HepG2 (cell line): ENCODE measurements at regions not wholly inside any gene's neighbourhood (a gene's known extent, or its start where the extent isn't known, plus 50 kb on each side); places are given as distances from the start of the nearest gene placed in this dataset.

Source experiments
- ATAC-seq: fragments of 200-7000 bp; cut with Tn5 transposase; 3 replicates; pipeline ENCODE4 v1.9.1; 2020; ENCODE audit warnings: mild to moderate bottlenecking, moderate library complexity
- BruUV-seq: library from RNA; stranded (reverse); fragments of 400-500 nt; replicated peaks from 2 replicates; lab custom pipeline; 2021; lab: Mats Ljungman, UMichigan
- CTCF ChIA-PET: fragments of 300-600 bp; formaldehyde crosslinking; extraction: SDS; loops from one replicate; lab custom pipeline; 2021; ENCODE audit warnings: low total read pairs, inconsistent platforms, low intra/inter-chr PET ratio; lab: Yijun Ruan, JAX
- POLR2A ChIA-PET: fragments of 350-600 bp; sonication (Branson Sonifier 250); formaldehyde crosslinking; loops from one replicate; lab custom pipeline; 2020; ENCODE audit warnings: antibody characterized with exemption, inconsistent platforms; lab: Yijun Ruan, JAX
- DNase-seq: peaks from one replicate; pipeline ENCODE4 v3.0.0-alpha.2; 2015; ENCODE audit warnings: low spot score
- FAIRE-seq: peaks from 3 replicates; lab custom pipeline; 2011; peaks lifted over from hg19 to GRCh38; lab: Jason Lieb, UNC
- H2AFZ ChIP-seq: one replicate; pipeline ENCODE4 v1.6.1; 2011; ENCODE audit warnings: low read length, inconsistent platforms
- H3K27ac ChIP-seq: fragments of 300-600 bp; 3 replicates; pipeline ENCODE4 v1.8.0; 2011; ENCODE audit warnings: mixed run types, mild to moderate bottlenecking, mixed read lengths, low read length, inconsistent platforms; ENCODE audit not compliant: insufficient read depth; ENCODE audit errors: extremely low read length
- H3K27me3 ChIP-seq, 2 experiments: fragments of 200-600 bp in 1 of 2; 2 replicates in 1 of 2; 3 replicates in 1 of 2; pipeline versions ENCODE4 v1.6.0 to v1.8.0; 2011; ENCODE audit warnings: low read length in 2 of 2, mild to moderate bottlenecking in 2 of 2, moderate library complexity in 2 of 2, inconsistent platforms in 1 of 2; ENCODE audit not compliant: insufficient read depth in 2 of 2, control insufficient read depth in 1 of 2
- H3K36me3 ChIP-seq, 2 experiments: fragments of 200-600 bp in 1 of 2; replicated peaks in 1 of 2; 2 replicates in 1 of 2; 3 replicates in 1 of 2; pipeline versions ENCODE4 v1.5.1 to v1.8.0; 2011; ENCODE audit warnings: low read length in 2 of 2, inconsistent platforms in 1 of 2; ENCODE audit not compliant: insufficient read depth in 2 of 2, control insufficient read depth in 1 of 2
- H3K4me1 ChIP-seq: 2 replicates; pipeline ENCODE4 v1.5.1; 2012; ENCODE audit warnings: low read length, inconsistent platforms; ENCODE audit not compliant: insufficient read depth
- H3K4me2 ChIP-seq: 2 replicates; pipeline ENCODE4 v1.6.0; 2011; ENCODE audit warnings: low read depth, low read length, inconsistent platforms
- H3K4me3 ChIP-seq, 3 experiments: fragments of 200-600 bp in 1 of 3; sonication (generic), shearing (Covaris generic) in 1 of 3; replicated peaks in 1 of 3; 2 replicates each; pipeline ENCODE4 v1.5.1; 2011 to 2016; ENCODE audit warnings: low read length in 3 of 3, inconsistent platforms in 2 of 3, low read depth in 2 of 3, mild to moderate bottlenecking in 2 of 3, control low read depth in 1 of 3, mixed read lengths in 1 of 3; ENCODE audit not compliant: insufficient read depth in 1 of 3
- H3K79me2 ChIP-seq: one replicate; pipeline ENCODE4 v1.6.1; 2011; ENCODE audit warnings: low read length, inconsistent platforms; ENCODE audit not compliant: insufficient read depth
- H3K9ac ChIP-seq: 2 replicates; pipeline ENCODE4 v1.6.0; 2011; ENCODE audit warnings: mild to moderate bottlenecking, low read depth, low read length, inconsistent platforms; ENCODE audit not compliant: insufficient read depth
- H3K9me3 ChIP-seq: 2 replicates; pipeline ENCODE4 v1.5.1; 2012; ENCODE audit warnings: mild to moderate bottlenecking, low read length
- H4K20me1 ChIP-seq: 2 replicates; pipeline ENCODE4 v1.6.0; 2011; ENCODE audit warnings: inconsistent platforms, mild to moderate bottlenecking, low read length, moderate library complexity; ENCODE audit not compliant: insufficient read depth
- ATF7-NPFF ChIP-seq: sonication (generic); formaldehyde crosslinking; IDR thresholded peaks from 2 replicates; pipeline ENCODE4 v1.8.1; 2023; ENCODE audit warnings: mild to moderate bottlenecking, low read depth, missing genetic modification reagents, moderate library complexity
- BCL6 ChIP-seq: IDR thresholded peaks from 2 replicates; pipeline ENCODE4 v1.6.1; 2016; ENCODE audit warnings: missing genetic modification reagents, missing compliant biosample characterization
- BRF2 ChIP-seq: sonication (generic); formaldehyde crosslinking; IDR thresholded peaks from 2 replicates; pipeline ENCODE4 v1.8.1; 2022; ENCODE audit warnings: mild to moderate bottlenecking, missing genetic modification reagents
- CAMTA2 ChIP-seq: sonication (generic); formaldehyde crosslinking; IDR thresholded peaks from 2 replicates; pipeline ENCODE4 v1.4.0; 2020; ENCODE audit warnings: mild to moderate bottlenecking, missing genetic modification reagents, borderline replicate concordance
- DDIT3 ChIP-seq: sonication (generic); formaldehyde crosslinking; IDR thresholded peaks from 2 replicates; pipeline ENCODE4 v1.4.0; 2020; ENCODE audit warnings: mild to moderate bottlenecking, missing genetic modification reagents
- FLYWCH1 ChIP-seq: sonication (generic); formaldehyde crosslinking; IDR thresholded peaks from 2 replicates; pipeline ENCODE4 v1.8.1; 2023; ENCODE audit warnings: mild to moderate bottlenecking, missing genetic modification reagents
- HNF1A ChIP-seq, 2 experiments: sonication (generic) in 1 of 2; formaldehyde crosslinking in 1 of 2; IDR thresholded peaks; 2 replicates each; pipeline versions ENCODE4 v1.4.0 to v1.6.1; 2016 to 2020; ENCODE audit warnings: borderline replicate concordance in 1 of 2, low read depth in 1 of 2, mild to moderate bottlenecking in 1 of 2, missing genetic modification reagents in 1 of 2
- NFE2 ChIP-seq: sonication (generic); formaldehyde crosslinking; IDR thresholded peaks from 2 replicates; pipeline ENCODE4 v1.4.0; 2020; ENCODE audit warnings: missing genetic modification reagents
- PAWR ChIP-seq: sonication (generic); formaldehyde crosslinking; IDR thresholded peaks from 2 replicates; pipeline ENCODE4 v1.4.0; 2020; ENCODE audit warnings: missing genetic modification reagents, mild to moderate bottlenecking, borderline replicate concordance
- PHB2 ChIP-seq: fragments of 450-650 bp; IDR thresholded peaks from 2 replicates; pipeline ENCODE4 v1.6.1; 2018; ENCODE audit not compliant: partially characterized antibody
- TAF15 ChIP-seq: fragments of 200-400 bp; formaldehyde crosslinking; IDR thresholded peaks from one replicate; pipeline ENCODE4 v1.6.1; 2018; ENCODE audit warnings: mild to moderate bottlenecking, low read depth, low read length; ENCODE audit not compliant: poor library complexity, severe bottlenecking
- ZFYVE20 ChIP-seq: sonication (generic); formaldehyde crosslinking; IDR thresholded peaks from 2 replicates; pipeline ENCODE4 v1.8.0; 2023; ENCODE audit warnings: low read depth, mild to moderate bottlenecking, moderate library complexity, missing genetic modification reagents, borderline replicate concordance
- ZNF607 ChIP-seq: sonication (generic); formaldehyde crosslinking; IDR thresholded peaks from 2 replicates; pipeline ENCODE4 v1.5.1; 2020; ENCODE audit warnings: missing genetic modification reagents, mild to moderate bottlenecking, borderline replicate concordance
- ZNF816 ChIP-seq: sonication (generic); formaldehyde crosslinking; IDR thresholded peaks from 2 replicates; pipeline ENCODE4 v1.8.0; 2022; ENCODE audit warnings: missing genetic modification reagents, mild to moderate bottlenecking, borderline replicate concordance
- WGBS: methylation state at CpG from one replicate; pipeline ENCODE4 v1.1.6; 2017; ENCODE audit warnings: low lambda C conversion rate; 5-methylcytosine and 5-hydroxymethylcytosine counted together
- in situ Hi-C: cut with HindIII; loops from 2 replicates; pipeline ENCODE4 v1.10.0; 2017; ENCODE audit warnings: low pct_unique_long_range_greater_than_20kb; ENCODE audit not compliant: extremely low pct_ligation_motif_present
- intact Hi-C: fragments of 100-400 bp; cut with micrococcal nuclease; formaldehyde crosslinking; loops from one replicate; pipeline ENCODE4 v1.10.0; 2022; ENCODE audit not compliant: unreplicated experiment
- TF ChIP-seq, protein P1 (sequence below): sonication (generic); formaldehyde crosslinking; IDR thresholded peaks from 2 replicates; pipeline ENCODE4 v1.8.0; 2022; ENCODE audit warnings: low read depth, missing genetic modification reagents
- TF ChIP-seq, protein P2 (sequence below): IDR thresholded peaks from 2 replicates; pipeline ENCODE4 v1.6.1; 2012; ENCODE audit warnings: low read depth, low read length, improper control_type of control experiment

- Histone ChIP-seq H4K20me1 (no peaks in the 10 kb centered on the region), H3K9ac (no peak overlapping the region), H3K4me3 (no peak overlapping the region), H2AFZ (no peak overlapping the region), H3K4me2 (no peak overlapping the region), H3K27ac (no peak overlapping the region), H3K79me2 (no peaks in the 10 kb centered on the region), H3K36me3 (no peaks in the 10 kb centered on the region), H3K27me3 (peaks cover 0 to 6% of the 10 kb centered on the region in 2 experiments; a peak in 1 of 5 replicates), H3K4me1 (no peaks in the 10 kb centered on the region), H3K9me3 (no peaks in the 10 kb centered on the region)
- in situ Hi-C loops = no loop called here
- FAIRE-seq (no peak), DNase-seq (no peak), ATAC-seq (no peak)
- 17% methylated on average over 6 of the region's 6 CpGs for WGBS
- ChIA-PET CTCF (no interaction called here), POLR2A (no interaction called here)
- TF ChIP-seq FLYWCH1 (no peak), HNF1A (IDR thresholded peaks at IDR 0.05; ENCODE audit: low read depth) (no peak), HNF1A (CRISPR knock-in tag; IDR thresholded peaks at IDR 0.05; ENCODE audit: borderline replicate concordance) (no peak), BCL6 (CRISPR knock-in tag) (no peak), CAMTA2 (CRISPR knock-in tag) (no peak), DDIT3 (no peak), PAWR (CRISPR knock-in tag) (no peak), TAF15 (no peak), ZNF607 (CRISPR knock-in tag) (no peak), BRF2 (CRISPR knock-in tag) (no peak), ZNF816 (CRISPR knock-in tag) (no peak), ZFYVE20 (CRISPR knock-in tag) (no peak), NFE2 (CRISPR knock-in tag) (no peak), ATF7-NPFF (CRISPR knock-in tag) (no peak), PHB2 (no peak)
- TF ChIP-seq, protein P1, sequence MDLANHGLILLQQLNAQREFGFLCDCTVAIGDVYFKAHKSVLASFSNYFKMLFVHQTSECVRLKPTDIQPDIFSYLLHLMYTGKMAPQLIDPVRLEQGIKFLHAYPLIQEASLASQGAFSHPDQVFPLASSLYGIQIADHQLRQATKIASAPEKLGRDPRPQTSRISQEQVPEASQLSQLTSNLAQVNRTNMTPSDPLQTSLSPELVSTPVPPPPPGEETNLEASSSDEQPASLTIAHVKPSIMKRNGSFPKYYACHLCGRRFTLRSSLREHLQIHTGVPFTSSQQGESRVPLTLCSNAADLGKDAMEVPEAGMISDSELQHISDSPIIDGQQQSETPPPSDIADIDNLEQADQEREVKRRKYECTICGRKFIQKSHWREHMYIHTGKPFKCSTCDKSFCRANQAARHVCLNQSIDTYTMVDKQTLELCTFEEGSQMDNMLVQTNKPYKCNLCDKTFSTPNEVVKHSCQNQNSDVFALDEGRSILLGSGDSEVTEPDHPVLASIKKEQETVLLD (CRISPR knock-in tag) = no peak
- TF ChIP-seq, protein P2, sequence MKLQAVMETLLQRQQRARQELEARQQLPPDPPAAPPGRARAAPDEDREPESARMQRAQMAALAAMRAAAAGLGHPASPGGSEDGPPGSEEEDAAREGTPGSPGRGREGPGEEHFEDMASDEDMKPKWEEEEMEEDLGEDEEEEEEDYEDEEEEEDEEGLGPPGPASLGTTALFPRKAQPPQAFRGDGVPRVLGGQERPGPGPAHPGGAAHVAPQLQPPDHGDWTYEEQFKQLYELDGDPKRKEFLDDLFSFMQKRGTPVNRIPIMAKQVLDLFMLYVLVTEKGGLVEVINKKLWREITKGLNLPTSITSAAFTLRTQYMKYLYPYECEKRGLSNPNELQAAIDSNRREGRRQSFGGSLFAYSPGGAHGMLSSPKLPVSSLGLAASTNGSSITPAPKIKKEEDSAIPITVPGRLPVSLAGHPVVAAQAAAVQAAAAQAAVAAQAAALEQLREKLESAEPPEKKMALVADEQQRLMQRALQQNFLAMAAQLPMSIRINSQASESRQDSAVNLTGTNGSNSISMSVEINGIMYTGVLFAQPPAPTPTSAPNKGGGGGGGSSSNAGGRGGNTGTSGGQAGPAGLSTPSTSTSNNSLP = no peak
- no TSS peak for BruUV-seq
- intact Hi-C loops = no loop called here
These were observed 342.7 kb downstream of the COG6 start for GRCh38 chr13:39998166-39998565.
